HG02623 (cell line): ENCODE measurements at regions not wholly inside any gene's neighbourhood (a gene's known extent, or its start where the extent isn't known, plus 50 kb on each side); places are given as distances from the start of the nearest gene placed in this dataset.
"Not testable (repeated sequence)": the region's sequence is repeated elsewhere in the genome, so short reads cannot be mapped to it uniquely, and the experiment has no call there.

Source experiments
- ATAC-seq: cut with Tn5 transposase; IDR thresholded peaks from one replicate; pipeline ENCODE4 v1.9.1; 2021; ENCODE audit warnings: moderate library complexity; ENCODE audit not compliant: unreplicated experiment

- ATAC-seq, result no peak
Observed at GRCh38 chr10:33630761-33631160, 296.3 kb upstream of the NRP1 start.

GRCh38 chr10:33627611-33628010, 293.1 kb upstream of the NRP1 start:
- ATAC-seq, result no peak

GRCh38 chr10:33626798-33627466, 292.5 kb upstream of the NRP1 start:
- ATAC-seq, result no peak

- ATAC-seq, result no peak
Observed at GRCh38 chr10:33623669-33624068, 289.2 kb upstream of the NRP1 start.

- ATAC-seq, result no peak
Observed at GRCh38 chr10:33621101-33621500, 286.6 kb upstream of the NRP1 start.

- no peak for ATAC-seq
Observed at GRCh38 chr10:33618196-33618595, 283.7 kb upstream of the NRP1 start.

GRCh38 chr10:33617381-33618080, 283.1 kb upstream of the NRP1 start:
- no peak for ATAC-seq

- ATAC-seq, result no peak
Observed at GRCh38 chr10:33616956-33617355, 282.5 kb upstream of the NRP1 start.

GRCh38 chr10:33612551-33612950, 278.1 kb upstream of the NRP1 start:
- no peak for ATAC-seq

GRCh38 chr10:33612116-33612515, 277.6 kb upstream of the NRP1 start:
- ATAC-seq, result no peak

GRCh38 chr10:33611423-33611822, 277.0 kb upstream of the NRP1 start:
- ATAC-seq, result no peak

- ATAC-seq, result no peak
Observed at GRCh38 chr10:33609546-33609945, 275.1 kb upstream of the NRP1 start.

- no peak for ATAC-seq
Observed at GRCh38 chr10:33602278-33602677, 267.8 kb upstream of the NRP1 start.

GRCh38 chr10:33600381-33600780, 265.9 kb upstream of the NRP1 start:
- ATAC-seq, result no peak

GRCh38 chr10:33596422-33596821, 262.0 kb upstream of the NRP1 start:
- no peak for ATAC-seq

GRCh38 chr10:33594475-33594874, 260.0 kb upstream of the NRP1 start:
- ATAC-seq, result no peak

GRCh38 chr10:33588974-33589600, 254.6 kb upstream of the NRP1 start:
- no peak for ATAC-seq

GRCh38 chr10:33584596-33584995, 250.1 kb upstream of the NRP1 start:
- ATAC-seq, result not testable (repeated sequence)

- ATAC-seq, result no peak
Observed at GRCh38 chr10:33579996-33580395, 245.5 kb upstream of the NRP1 start.

GRCh38 chr10:33573606-33574005, 239.1 kb upstream of the NRP1 start:
- no peak for ATAC-seq

GRCh38 chr10:33571616-33572015, 237.1 kb upstream of the NRP1 start:
- ATAC-seq, result no peak

- no peak for ATAC-seq
Observed at GRCh38 chr10:33570495-33570894, 236.0 kb upstream of the NRP1 start.
